NT2/D1 (cell line): ENCODE measurements at regions not wholly inside any gene's neighbourhood (a gene's known extent, or its start where the extent isn't known, plus 50 kb on each side); places are given as distances from the start of the nearest gene placed in this dataset.

Experiments used
- DNase-seq: peaks from one replicate; pipeline ENCODE4 v3.0.0-alpha.2; 2011; ENCODE audit warnings: low read depth, low spot score
- H3K27me3 ChIP-seq: 2 replicates; pipeline ENCODE4 v1.6.0; 2011; ENCODE audit warnings: mild to moderate bottlenecking; ENCODE audit not compliant: insufficient read length, insufficient read depth
- H3K36me3 ChIP-seq: 2 replicates; pipeline ENCODE4 v1.6.1; 2011; ENCODE audit warnings: mild to moderate bottlenecking, low read length, mixed read lengths; ENCODE audit not compliant: insufficient read depth, insufficient read length
- H3K4me1 ChIP-seq: 2 replicates; pipeline ENCODE4 v1.5.1; 2011; ENCODE audit not compliant: insufficient read depth, insufficient read length
- H3K4me3 ChIP-seq: 2 replicates; pipeline ENCODE4 v1.5.1; 2011; ENCODE audit warnings: low read depth; ENCODE audit not compliant: insufficient read length
- H3K9ac ChIP-seq: 2 replicates; pipeline ENCODE4 v1.6.0; 2011; ENCODE audit warnings: low read depth; ENCODE audit not compliant: insufficient read length
- H3K9me3 ChIP-seq: 2 replicates; pipeline ENCODE4 v1.5.1; 2011; ENCODE audit warnings: mild to moderate bottlenecking, low read length; ENCODE audit not compliant: insufficient read depth
- SUZ12 ChIP-seq: IDR thresholded peaks from 2 replicates; pipeline ENCODE4 v1.6.1; 2011; ENCODE audit not compliant: insufficient read length, insufficient read depth; ENCODE audit errors: extremely low read depth
- YY1 ChIP-seq: IDR thresholded peaks from 2 replicates; pipeline ENCODE4 v1.6.1; 2011; ENCODE audit not compliant: insufficient read length, insufficient read depth
- ZNF274 ChIP-seq: IDR thresholded peaks from 2 replicates; pipeline ENCODE4 v1.6.1; 2011; ENCODE audit warnings: mild to moderate bottlenecking, low read depth, low read length

GRCh38 chr3:117681619-117682018 lies 972.0 kb downstream of the TUSC7 start:
- Histone ChIP-seq H3K27me3 (no peaks in the 10 kb centered on the region), H3K4me1 (no peaks in the 10 kb centered on the region), H3K4me3 (no peak overlapping the region), H3K36me3 (no peaks in the 10 kb centered on the region), H3K9me3 (no peaks in the 10 kb centered on the region), H3K9ac (no peak overlapping the region)
- no peak for DNase-seq
- TF ChIP-seq ZNF274 = no peak
- no peak for TF ChIP-seq YY1
- no peak for TF ChIP-seq SUZ12

GRCh38 chr3:117687096-117687495 lies 977.5 kb downstream of the TUSC7 start:
- no peak overlapping the region for H3K9ac ChIP-seq
- TF ChIP-seq YY1 (no peak), ZNF274 (no peak), SUZ12 (no peak)
- H3K9me3 ChIP-seq = no peaks in the 10 kb centered on the region
- H3K36me3 ChIP-seq = no peaks in the 10 kb centered on the region
- H3K4me3 ChIP-seq = no peak overlapping the region
- DNase-seq = no peak
- no peaks in the 10 kb centered on the region for H3K4me1 ChIP-seq
- H3K27me3 ChIP-seq = no peaks in the 10 kb centered on the region

- no peaks in the 10 kb centered on the region for H3K27me3 ChIP-seq
- H3K9me3 ChIP-seq = no peaks in the 10 kb centered on the region
- no peak overlapping the region for H3K9ac ChIP-seq
- H3K36me3 ChIP-seq = no peaks in the 10 kb centered on the region
- H3K4me3 ChIP-seq = no peak overlapping the region
- no peak for DNase-seq
- TF ChIP-seq YY1 (no peak), ZNF274 (no peak), SUZ12 (no peak)
- H3K4me1 ChIP-seq = no peaks in the 10 kb centered on the region
These were observed 979.0 kb downstream of the TUSC7 start for GRCh38 chr3:117688583-117688982.

- no peak overlapping the region for H3K4me3 ChIP-seq
- no peak for TF ChIP-seq ZNF274
- no peak for TF ChIP-seq SUZ12
- no peak for TF ChIP-seq YY1
- H3K4me1 ChIP-seq = no peaks in the 10 kb centered on the region
- H3K9ac ChIP-seq = no peak overlapping the region
- no peaks in the 10 kb centered on the region for H3K27me3 ChIP-seq
- DNase-seq = no peak
- H3K36me3 ChIP-seq = no peaks in the 10 kb centered on the region
- H3K9me3 ChIP-seq = no peaks in the 10 kb centered on the region
These were observed 981.9 kb downstream of the TUSC7 start for GRCh38 chr3:117691526-117691925.

- Histone ChIP-seq H3K27me3 (no peaks in the 10 kb centered on the region), H3K36me3 (no peaks in the 10 kb centered on the region), H3K4me1 (no peaks in the 10 kb centered on the region), H3K9ac (no peak overlapping the region), H3K9me3 (no peaks in the 10 kb centered on the region), H3K4me3 (no peak overlapping the region)
- TF ChIP-seq YY1 (no peak), SUZ12 (no peak), ZNF274 (no peak)
- peak; percentile 47 for DNase-seq
These were observed 982.9 kb downstream of the TUSC7 start for GRCh38 chr3:117692416-117692995.

- no peak for TF ChIP-seq ZNF274
- TF ChIP-seq SUZ12 = no peak
- no peak for TF ChIP-seq YY1
- Histone ChIP-seq H3K4me3 (no peak overlapping the region), H3K4me1 (no peaks in the 10 kb centered on the region), H3K9me3 (no peaks in the 10 kb centered on the region), H3K9ac (no peak overlapping the region), H3K36me3 (no peaks in the 10 kb centered on the region), H3K27me3 (no peaks in the 10 kb centered on the region)
- DNase-seq = no peak
These were observed 985.7 kb downstream of the TUSC7 start for GRCh38 chr3:117695321-117695720.

- no peak overlapping the region for H3K9ac ChIP-seq
- no peak overlapping the region for H3K4me3 ChIP-seq
- DNase-seq = no peak
- H3K36me3 ChIP-seq = no peaks in the 10 kb centered on the region
- H3K27me3 ChIP-seq = no peaks in the 10 kb centered on the region
- no peaks in the 10 kb centered on the region for H3K9me3 ChIP-seq
- TF ChIP-seq ZNF274 (no peak), SUZ12 (no peak), YY1 (no peak)
- no peaks in the 10 kb centered on the region for H3K4me1 ChIP-seq
These were observed 986.5 kb downstream of the TUSC7 start for GRCh38 chr3:117695871-117696645.
